GM19455 (cell line): ENCODE measurements at regions not wholly inside any gene's neighbourhood (a gene's known extent, or its start where the extent isn't known, plus 50 kb on each side); places are given as distances from the start of the nearest gene placed in this dataset.

Experiments
- ATAC-seq: cut with Tn5 transposase; IDR thresholded peaks from one replicate; pipeline ENCODE4 v1.9.1; 2021; ENCODE audit not compliant: unreplicated experiment

GRCh38 chr3:153596401-153596800 lies 434.4 kb downstream of the RAP2B start:
- ATAC-seq = no peak

GRCh38 chr3:153599685-153600084 lies 437.7 kb downstream of the RAP2B start:
- no peak for ATAC-seq

- no peak for ATAC-seq
Measured at GRCh38 chr3:153600896-153601295, 438.9 kb downstream of the RAP2B start.

GRCh38 chr3:153601374-153601853 lies 439.4 kb downstream of the RAP2B start:
- no peak for ATAC-seq

GRCh38 chr3:153602801-153603200 lies 440.8 kb downstream of the RAP2B start:
- no peak for ATAC-seq

GRCh38 chr3:153614140-153614539 lies 452.1 kb downstream of the RAP2B start:
- no peak for ATAC-seq

GRCh38 chr3:153614563-153614962 lies 452.5 kb downstream of the RAP2B start:
- no peak for ATAC-seq

GRCh38 chr3:153615863-153616262 lies 453.8 kb downstream of the RAP2B start:
- ATAC-seq = no peak

- ATAC-seq = no peak
Measured at GRCh38 chr3:153617463-153617862, 455.4 kb downstream of the RAP2B start.

GRCh38 chr3:153618176-153618575 lies 456.1 kb downstream of the RAP2B start:
- no peak for ATAC-seq

GRCh38 chr3:153619268-153619667 lies 457.2 kb downstream of the RAP2B start:
- no peak for ATAC-seq

- peak; percentile 94 for ATAC-seq
Measured at GRCh38 chr3:153621953-153622352, 459.9 kb downstream of the RAP2B start.

GRCh38 chr3:153623834-153624233 lies 461.8 kb downstream of the RAP2B start:
- no peak for ATAC-seq

GRCh38 chr3:153624310-153625030 lies 462.4 kb downstream of the RAP2B start:
- ATAC-seq = no peak

GRCh38 chr3:153625506-153625905 lies 463.5 kb downstream of the RAP2B start:
- ATAC-seq = no peak

- no peak for ATAC-seq
Measured at GRCh38 chr3:153626158-153626557, 464.1 kb downstream of the RAP2B start.

- ATAC-seq = no peak
Measured at GRCh38 chr3:153628591-153628990, 466.6 kb downstream of the RAP2B start.

GRCh38 chr3:153629148-153629547 lies 467.1 kb downstream of the RAP2B start:
- ATAC-seq = no peak

- no peak for ATAC-seq
Measured at GRCh38 chr3:153631102-153631501, 469.1 kb downstream of the RAP2B start.

GRCh38 chr3:153631664-153632063 lies 469.6 kb downstream of the RAP2B start:
- no peak for ATAC-seq

- no peak for ATAC-seq
Measured at GRCh38 chr3:153633407-153633806, 471.4 kb downstream of the RAP2B start.

GRCh38 chr3:153634683-153635082 lies 472.7 kb downstream of the RAP2B start:
- no peak for ATAC-seq

- ATAC-seq = no peak
Measured at GRCh38 chr3:153639631-153640030, 477.6 kb downstream of the RAP2B start.
